ENCODE measurements at regions not wholly inside any gene's neighbourhood (a gene's known extent, or its start where the extent isn't known, plus 50 kb on each side); places are given as distances from the start of the nearest gene placed in this dataset.

DNA sequence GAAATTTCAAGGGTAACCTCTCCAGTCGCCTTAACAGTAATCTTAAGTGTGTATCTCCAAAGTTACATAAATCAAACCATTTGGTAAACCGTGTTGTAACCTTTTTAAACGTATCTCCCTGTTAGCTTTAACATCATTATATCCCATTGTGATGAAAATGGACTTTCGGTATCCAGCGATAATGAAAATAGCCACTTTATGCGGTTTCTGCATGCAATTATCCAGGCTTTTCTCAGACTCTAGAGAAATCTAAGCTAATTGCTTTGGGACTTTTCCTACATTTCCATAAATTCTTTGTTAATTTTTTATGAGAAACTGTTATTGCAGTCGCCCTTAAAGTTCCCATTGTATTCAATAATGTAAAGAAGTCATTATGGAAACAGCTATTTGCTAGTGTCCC, 170.7 kb downstream of the ZNF608 start:
- POLR2A ChIA-PET: no interaction called here
- 98% methylated on average over 4 of the region's 7 CpGs for WGBS (ENCODE audit: insufficient coverage)

DNA sequence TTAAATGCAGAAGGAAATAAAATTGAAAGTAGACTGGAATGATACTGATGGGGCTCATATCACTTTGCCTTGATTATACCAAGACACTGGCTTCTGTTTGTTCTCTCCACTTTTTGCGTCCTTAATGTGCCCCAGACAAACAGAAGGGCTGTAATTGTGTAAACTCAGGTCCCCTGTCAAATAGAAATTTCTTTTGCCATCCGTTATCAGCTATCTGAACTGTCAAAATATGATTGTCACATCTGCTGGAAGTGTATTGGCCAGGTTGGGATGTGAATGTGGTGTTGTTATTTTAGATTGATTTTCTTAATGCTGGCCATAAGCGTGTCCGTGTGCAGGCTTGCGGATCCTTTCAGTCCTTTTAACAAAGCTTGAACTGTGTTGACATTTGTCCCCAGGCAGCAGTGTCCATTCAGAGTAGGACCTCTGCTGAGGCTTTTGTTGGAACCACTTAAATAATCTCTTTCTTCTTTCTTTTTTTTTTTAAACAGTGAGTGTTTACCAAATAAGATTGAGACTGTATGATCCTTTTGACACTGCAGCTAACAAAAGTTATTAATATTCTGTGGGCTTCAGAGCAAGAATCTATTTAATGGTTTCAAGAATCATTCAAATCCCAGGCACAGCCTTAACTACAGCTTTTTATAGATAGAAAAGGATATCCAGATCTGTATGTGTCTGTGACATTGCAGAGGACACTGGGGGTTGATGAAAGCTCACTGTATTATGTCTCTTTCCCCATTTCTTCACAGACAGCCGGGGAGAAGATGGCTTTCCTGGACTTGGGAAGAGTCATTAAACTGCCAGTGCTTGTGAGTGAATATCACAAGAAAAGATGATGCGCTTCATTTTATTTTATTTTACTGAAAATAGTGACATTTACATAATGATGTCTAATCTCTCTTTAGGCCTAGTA, 171.7 kb downstream of the ZNF608 start:
- DNase-seq: no peak
- Histone ChIP-seq H3K9me3 (ENCODE audit: control extremely low read depth in 1 of 5, control insufficient read depth in 4 of 5, insufficient read depth in 2 of 5, low read depth in 1 of 5, low read length in 4 of 5) (no peaks in the 10 kb centered on the region), H3K27ac (ENCODE audit: insufficient read depth in 1 of 2, low read depth in 1 of 2, low read length in 2 of 2, poor library complexity in 1 of 2, severe bottlenecking in 2 of 2) (no peak overlapping the region), H3K27me3 (replicated peaks in 2 of 5; ENCODE audit: control insufficient read depth in 4 of 5, insufficient read depth in 5 of 5, low read length in 4 of 5) (peaks cover 0 to 2% (median 0%) of the 10 kb centered on the region in 5 experiments), H3K36me3 (ENCODE audit: control insufficient read depth in 4 of 4, insufficient read depth in 4 of 4, low read length in 3 of 4) (no peaks in the 10 kb centered on the region), H3K4me1 (ENCODE audit: control extremely low read depth in 1 of 4, control insufficient read depth in 4 of 4, insufficient read depth in 4 of 4, low read length in 3 of 4) (peaks cover 0 to 12% (median 0%) of the 10 kb centered on the region in 4 experiments), H3K4me3 (ENCODE audit: control insufficient read depth in 1 of 7, extremely low read depth in 1 of 7, insufficient read depth in 4 of 7, low read depth in 2 of 7, low read length in 6 of 7) (no peak overlapping the region)
- ChIA-PET CTCF (interaction anchor here (0.8 kb wide), 1 partner anchor 12 kb away, joined by 3 read pairs; no protein-coding TSS in a partner anchor), POLR2A (no interaction called here)
- 98% methylated on average over 5 of the region's 7 CpGs for WGBS (ENCODE audit: insufficient coverage)

More for the DNA sequence above, 170.7 kb downstream of the ZNF608 start:
- CTCF ChIA-PET: no interaction called here
- Histone ChIP-seq H3K27me3 (replicated peaks in 2 of 5; ENCODE audit: control insufficient read depth in 4 of 5, insufficient read depth in 5 of 5, low read length in 4 of 5) (peaks cover 0 to 2% (median 0%) of the 10 kb centered on the region in 5 experiments), H3K4me1 (ENCODE audit: control extremely low read depth in 1 of 4, control insufficient read depth in 4 of 4, insufficient read depth in 4 of 4, low read length in 3 of 4) (peaks cover 0 to 12% (median 0%) of the 10 kb centered on the region in 4 experiments), H3K36me3 (ENCODE audit: control insufficient read depth in 4 of 4, insufficient read depth in 4 of 4, low read length in 3 of 4) (no peaks in the 10 kb centered on the region), H3K27ac (ENCODE audit: insufficient read depth in 1 of 2, low read depth in 1 of 2, low read length in 2 of 2, poor library complexity in 1 of 2, severe bottlenecking in 2 of 2) (no peak overlapping the region), H3K4me3 (ENCODE audit: control insufficient read depth in 1 of 7, extremely low read depth in 1 of 7, insufficient read depth in 4 of 7, low read depth in 2 of 7, low read length in 6 of 7) (no peak overlapping the region), H3K9me3 (ENCODE audit: control extremely low read depth in 1 of 5, control insufficient read depth in 4 of 5, insufficient read depth in 2 of 5, low read depth in 1 of 5, low read length in 4 of 5) (no peaks in the 10 kb centered on the region)
- DNase-seq: no peak

DNA sequence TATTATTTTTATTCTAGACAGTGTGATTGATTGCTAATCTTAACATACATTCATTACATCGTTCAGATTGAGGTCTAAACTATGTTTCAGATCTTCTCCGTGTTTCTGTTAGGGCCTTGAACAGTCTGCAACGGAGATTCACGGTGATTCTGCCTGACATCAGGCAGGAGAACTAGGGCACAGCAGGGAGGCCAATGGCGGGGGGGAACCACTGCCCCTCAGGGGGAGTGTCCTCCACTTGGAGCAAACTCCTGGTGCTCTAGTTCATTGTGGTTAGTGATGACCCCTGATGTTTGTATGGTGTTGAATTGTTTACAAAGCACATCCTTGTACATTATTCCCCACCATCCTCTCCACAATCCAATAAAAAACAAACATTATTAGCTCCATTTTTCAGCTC, 173.5 kb downstream of the ZNF608 start:
- no peak for DNase-seq
- ChIA-PET CTCF (no interaction called here), POLR2A (no interaction called here)
- WGBS (ENCODE audit: insufficient coverage): 96% methylated on average over 4 of the region's 5 CpGs
- no peaks in the 10 kb centered on the region for H3K36me3 ChIP-seq (ENCODE audit: control insufficient read depth in 4 of 4, insufficient read depth in 4 of 4, low read length in 3 of 4)
- no peak overlapping the region for H3K4me3 ChIP-seq (ENCODE audit: control insufficient read depth in 1 of 7, extremely low read depth in 1 of 7, insufficient read depth in 4 of 7, low read depth in 2 of 7, low read length in 6 of 7)
- H3K9me3 ChIP-seq (ENCODE audit: control extremely low read depth in 1 of 5, control insufficient read depth in 4 of 5, insufficient read depth in 2 of 5, low read depth in 1 of 5, low read length in 4 of 5): no peaks in the 10 kb centered on the region
- peaks cover 0 to 12% (median 0%) of the 10 kb centered on the region in 4 experiments for H3K4me1 ChIP-seq (ENCODE audit: control extremely low read depth in 1 of 4, control insufficient read depth in 4 of 4, insufficient read depth in 4 of 4, low read length in 3 of 4)
- H3K27ac ChIP-seq (ENCODE audit: insufficient read depth in 1 of 2, low read depth in 1 of 2, low read length in 2 of 2, poor library complexity in 1 of 2, severe bottlenecking in 2 of 2): no peak overlapping the region
- H3K27me3 ChIP-seq (replicated peaks in 2 of 5; ENCODE audit: control insufficient read depth in 4 of 5, insufficient read depth in 5 of 5, low read length in 4 of 5): peaks cover 0 to 2% (median 0%) of the 10 kb centered on the region in 5 experiments

DNA sequence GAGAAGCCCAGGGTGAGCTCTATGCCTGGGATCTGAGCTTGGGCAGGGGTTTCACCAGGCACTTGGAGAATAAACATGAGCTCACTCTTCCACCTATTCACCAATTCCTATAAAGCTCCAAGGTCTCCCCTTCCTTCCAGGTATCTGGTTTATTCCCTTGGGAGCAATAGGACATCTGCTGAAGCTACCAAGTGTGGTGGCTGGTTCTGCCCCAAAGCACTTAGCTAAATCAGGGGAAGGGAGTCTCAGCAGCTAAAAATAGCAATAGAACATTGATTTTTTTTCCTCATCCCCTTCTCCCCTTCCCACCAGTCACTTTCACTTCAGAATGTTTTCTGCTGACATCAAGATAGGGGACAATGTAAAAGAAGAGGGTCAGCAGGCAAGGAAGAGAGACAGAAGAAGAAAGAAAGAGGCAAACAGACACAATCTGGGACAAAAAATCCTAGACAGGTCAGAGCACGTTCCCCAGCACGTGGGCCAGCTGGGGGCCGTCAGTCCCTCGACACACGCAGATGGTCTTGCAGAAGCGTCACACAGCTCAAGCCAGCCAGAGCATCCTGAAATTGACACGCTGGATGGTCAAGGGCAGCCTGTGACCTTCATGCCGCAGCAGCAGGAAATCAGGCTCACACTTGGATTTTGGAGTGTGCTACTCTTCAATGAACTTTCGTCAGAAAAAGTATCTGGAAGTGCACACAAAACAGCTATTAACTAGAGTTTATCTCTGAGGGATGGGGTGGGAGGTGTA, 176.0 kb downstream of the ZNF608 start:
- no peak overlapping the region for H3K4me3 ChIP-seq (ENCODE audit: control insufficient read depth in 1 of 7, extremely low read depth in 1 of 7, insufficient read depth in 4 of 7, low read depth in 2 of 7, low read length in 6 of 7)
- H3K27me3 ChIP-seq (replicated peaks in 2 of 5; ENCODE audit: control insufficient read depth in 4 of 5, insufficient read depth in 5 of 5, low read length in 4 of 5): no peaks in the 10 kb centered on the region
- ChIA-PET CTCF (no interaction called here), POLR2A (no interaction called here)
- H3K27ac ChIP-seq (ENCODE audit: insufficient read depth in 1 of 2, low read depth in 1 of 2, low read length in 2 of 2, poor library complexity in 1 of 2, severe bottlenecking in 2 of 2): no peak overlapping the region
- no peaks in the 10 kb centered on the region for H3K9me3 ChIP-seq (ENCODE audit: control extremely low read depth in 1 of 5, control insufficient read depth in 4 of 5, insufficient read depth in 2 of 5, low read depth in 1 of 5, low read length in 4 of 5)
- 93% methylated on average over 9 of the region's 9 CpGs for WGBS (ENCODE audit: insufficient coverage)
- no peaks in the 10 kb centered on the region for H3K36me3 ChIP-seq (ENCODE audit: control insufficient read depth in 4 of 4, insufficient read depth in 4 of 4, low read length in 3 of 4)
- DNase-seq: no peak
- no peaks in the 10 kb centered on the region for H3K4me1 ChIP-seq (ENCODE audit: control extremely low read depth in 1 of 4, control insufficient read depth in 4 of 4, insufficient read depth in 4 of 4, low read length in 3 of 4)

DNA sequence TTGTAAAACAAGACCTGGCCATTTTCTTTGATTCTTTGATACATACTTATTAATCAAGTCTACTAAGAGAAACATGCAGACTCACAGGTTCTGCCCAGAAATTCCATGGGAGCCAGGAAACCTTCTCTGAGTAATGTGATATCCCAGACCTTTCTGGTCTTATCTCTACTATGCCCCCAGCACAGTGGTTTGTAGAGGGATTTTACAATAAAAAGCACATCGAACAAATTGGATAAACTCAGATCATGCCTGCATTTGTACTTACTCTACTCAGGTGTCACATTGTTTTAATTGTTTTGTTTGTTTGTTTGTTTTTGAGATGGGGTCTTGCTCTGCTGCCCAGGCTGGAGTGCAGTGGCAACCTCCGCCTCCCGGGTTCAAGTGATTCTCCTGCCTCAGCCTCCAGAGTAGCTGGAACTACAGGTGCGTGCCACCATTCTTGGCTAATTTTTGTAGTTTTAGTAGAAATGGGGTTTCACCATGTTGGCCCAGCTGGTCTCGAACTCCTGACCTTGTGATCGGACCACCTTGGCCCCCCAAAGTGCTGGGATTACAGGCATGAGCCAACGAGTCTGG, 179.5 kb downstream of the ZNF608 start:
- H3K9me3 ChIP-seq (ENCODE audit: control extremely low read depth in 1 of 5, control insufficient read depth in 4 of 5, insufficient read depth in 2 of 5, low read depth in 1 of 5, low read length in 4 of 5): no peaks in the 10 kb centered on the region
- no peak overlapping the region for H3K4me3 ChIP-seq (ENCODE audit: control insufficient read depth in 1 of 7, extremely low read depth in 1 of 7, insufficient read depth in 4 of 7, low read depth in 2 of 7, low read length in 6 of 7)
- 75% methylated on average over 4 of the region's 7 CpGs for WGBS (ENCODE audit: insufficient coverage)
- no peaks in the 10 kb centered on the region for H3K4me1 ChIP-seq (ENCODE audit: control extremely low read depth in 1 of 4, control insufficient read depth in 4 of 4, insufficient read depth in 4 of 4, low read length in 3 of 4)
- POLR2A ChIA-PET: no interaction called here
- no peak overlapping the region for H3K27ac ChIP-seq (ENCODE audit: insufficient read depth in 1 of 2, low read depth in 1 of 2, low read length in 2 of 2, poor library complexity in 1 of 2, severe bottlenecking in 2 of 2)
- H3K36me3 ChIP-seq (ENCODE audit: control insufficient read depth in 4 of 4, insufficient read depth in 4 of 4, low read length in 3 of 4): no peaks in the 10 kb centered on the region
- no peak for DNase-seq
- H3K27me3 ChIP-seq (replicated peaks in 2 of 5; ENCODE audit: control insufficient read depth in 4 of 5, insufficient read depth in 5 of 5, low read length in 4 of 5): no peaks in the 10 kb centered on the region
- CTCF ChIA-PET: no interaction called here

DNA sequence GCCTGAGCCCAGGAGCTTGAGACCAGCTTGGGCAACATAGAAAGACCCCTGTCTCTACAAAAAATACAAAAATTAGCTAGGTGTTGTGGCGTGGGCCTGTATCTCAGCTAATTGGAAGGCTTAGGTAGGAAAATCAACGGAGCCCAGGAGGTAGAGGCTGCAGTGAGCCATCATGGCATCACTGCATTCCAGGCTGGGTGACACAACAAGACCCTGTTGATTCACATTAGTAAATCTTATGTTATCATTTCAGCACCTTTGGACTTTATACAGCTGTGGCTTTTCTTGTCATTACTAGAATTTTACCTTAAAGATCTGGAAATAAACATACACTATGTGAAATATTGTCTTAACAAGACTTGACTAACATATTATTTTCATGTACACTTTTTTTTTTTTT, 185.0 kb downstream of the ZNF608 start:
- ChIA-PET CTCF (no interaction called here), POLR2A (interaction anchor here (0.7 kb wide), 1 partner anchor 137 kb away, joined by 4 read pairs; no protein-coding TSS in a partner anchor)
- WGBS (ENCODE audit: insufficient coverage): 100% methylated on average over 1 of the region's 2 CpGs

GRCh38 chr5:124560370-124560769, 186.1 kb downstream of the ZNF608 start:
- Histone ChIP-seq H3K4me3 (ENCODE audit: control insufficient read depth in 1 of 7, extremely low read depth in 1 of 7, insufficient read depth in 4 of 7, low read depth in 2 of 7, low read length in 6 of 7) (no peak overlapping the region), H3K27me3 (replicated peaks in 2 of 5; ENCODE audit: control insufficient read depth in 4 of 5, insufficient read depth in 5 of 5, low read length in 4 of 5) (no peaks in the 10 kb centered on the region), H3K36me3 (ENCODE audit: control insufficient read depth in 4 of 4, insufficient read depth in 4 of 4, low read length in 3 of 4) (no peaks in the 10 kb centered on the region), H3K4me1 (ENCODE audit: control extremely low read depth in 1 of 4, control insufficient read depth in 4 of 4, insufficient read depth in 4 of 4, low read length in 3 of 4) (no peaks in the 10 kb centered on the region), H3K27ac (ENCODE audit: insufficient read depth in 1 of 2, low read depth in 1 of 2, low read length in 2 of 2, poor library complexity in 1 of 2, severe bottlenecking in 2 of 2) (no peak overlapping the region), H3K9me3 (ENCODE audit: control extremely low read depth in 1 of 5, control insufficient read depth in 4 of 5, insufficient read depth in 2 of 5, low read depth in 1 of 5, low read length in 4 of 5) (no peaks in the 10 kb centered on the region)
- no CpG with 5 or more reads among the region's 3 CpGs for WGBS (ENCODE audit: insufficient coverage)
- POLR2A ChIA-PET: no interaction called here
- CTCF ChIA-PET: no interaction called here
- DNase-seq: no peak

More for the DNA sequence above, 185.0 kb downstream of the ZNF608 start:
- Histone ChIP-seq H3K36me3 (ENCODE audit: control insufficient read depth in 4 of 4, insufficient read depth in 4 of 4, low read length in 3 of 4) (no peaks in the 10 kb centered on the region), H3K27ac (ENCODE audit: insufficient read depth in 1 of 2, low read depth in 1 of 2, low read length in 2 of 2, poor library complexity in 1 of 2, severe bottlenecking in 2 of 2) (no peak overlapping the region), H3K9me3 (ENCODE audit: control extremely low read depth in 1 of 5, control insufficient read depth in 4 of 5, insufficient read depth in 2 of 5, low read depth in 1 of 5, low read length in 4 of 5) (no peaks in the 10 kb centered on the region), H3K4me3 (ENCODE audit: control insufficient read depth in 1 of 7, extremely low read depth in 1 of 7, insufficient read depth in 4 of 7, low read depth in 2 of 7, low read length in 6 of 7) (no peak overlapping the region), H3K4me1 (ENCODE audit: control extremely low read depth in 1 of 4, control insufficient read depth in 4 of 4, insufficient read depth in 4 of 4, low read length in 3 of 4) (no peaks in the 10 kb centered on the region), H3K27me3 (replicated peaks in 2 of 5; ENCODE audit: control insufficient read depth in 4 of 5, insufficient read depth in 5 of 5, low read length in 4 of 5) (no peaks in the 10 kb centered on the region)
- DNase-seq: no peak

All from common myeloid progenitor, CD34-positive (primary cell).